SK-N-SH (cell line): ENCODE measurements at regions not wholly inside any gene's neighbourhood (a gene's known extent, or its start where the extent isn't known, plus 50 kb on each side); places are given as distances from the start of the nearest gene placed in this dataset.

Source experiments
- EP300 ChIP-seq, 2 experiments: IDR thresholded peaks; 2 replicates each; pipeline versions ENCODE4 v1.4.0 to v1.6.1; 2012; ENCODE audit warnings: borderline replicate concordance in 1 of 2, low read depth in 1 of 2, low read length in 1 of 2
- FOXM1 ChIP-seq: IDR thresholded peaks from 2 replicates; pipeline ENCODE4 v1.4.0; 2012; ENCODE audit warnings: low read depth, mild to moderate bottlenecking
- GATA2 ChIP-seq: sonication (generic); formaldehyde crosslinking; IDR thresholded peaks from 2 replicates; pipeline ENCODE4 v1.5.0; 2020; ENCODE audit warnings: mild to moderate bottlenecking, missing genetic modification reagents
- POLR2AphosphoS5 ChIP-seq: IDR thresholded peaks from 2 replicates; pipeline ENCODE4 v1.6.1; 2012; ENCODE audit warnings: low read depth, low read length
- YY1 ChIP-seq: IDR thresholded peaks from 2 replicates; pipeline ENCODE4 v1.4.0; 2012; ENCODE audit warnings: low read depth, mild to moderate bottlenecking
- ZBTB33 ChIP-seq: IDR thresholded peaks from 2 replicates; pipeline ENCODE4 v1.4.0; 2012; ENCODE audit warnings: low read depth, borderline replicate concordance
- TF ChIP-seq, protein P1 (sequence below): fragments of 200-600 bp; sonication (generic); IDR thresholded peaks from 2 replicates; pipeline ENCODE4 v1.6.1; 2017; ENCODE audit warnings: antibody characterized with exemption, mild to moderate bottlenecking, moderate library complexity
- TF ChIP-seq, protein P2 (sequence below): IDR thresholded peaks from 2 replicates; pipeline ENCODE4 v1.4.0; 2012; ENCODE audit warnings: low read depth

- TF ChIP-seq FOXM1, result no peak
- no peak for TF ChIP-seq YY1
- TF ChIP-seq, protein P1, sequence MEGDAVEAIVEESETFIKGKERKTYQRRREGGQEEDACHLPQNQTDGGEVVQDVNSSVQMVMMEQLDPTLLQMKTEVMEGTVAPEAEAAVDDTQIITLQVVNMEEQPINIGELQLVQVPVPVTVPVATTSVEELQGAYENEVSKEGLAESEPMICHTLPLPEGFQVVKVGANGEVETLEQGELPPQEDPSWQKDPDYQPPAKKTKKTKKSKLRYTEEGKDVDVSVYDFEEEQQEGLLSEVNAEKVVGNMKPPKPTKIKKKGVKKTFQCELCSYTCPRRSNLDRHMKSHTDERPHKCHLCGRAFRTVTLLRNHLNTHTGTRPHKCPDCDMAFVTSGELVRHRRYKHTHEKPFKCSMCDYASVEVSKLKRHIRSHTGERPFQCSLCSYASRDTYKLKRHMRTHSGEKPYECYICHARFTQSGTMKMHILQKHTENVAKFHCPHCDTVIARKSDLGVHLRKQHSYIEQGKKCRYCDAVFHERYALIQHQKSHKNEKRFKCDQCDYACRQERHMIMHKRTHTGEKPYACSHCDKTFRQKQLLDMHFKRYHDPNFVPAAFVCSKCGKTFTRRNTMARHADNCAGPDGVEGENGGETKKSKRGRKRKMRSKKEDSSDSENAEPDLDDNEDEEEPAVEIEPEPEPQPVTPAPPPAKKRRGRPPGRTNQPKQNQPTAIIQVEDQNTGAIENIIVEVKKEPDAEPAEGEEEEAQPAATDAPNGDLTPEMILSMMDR, result no peak
- no peak for TF ChIP-seq EP300 (IDR thresholded peaks at IDR 0.05; ENCODE audit: borderline replicate concordance in 1 of 2, low read depth in 1 of 2, low read length in 1 of 2)
- TF ChIP-seq, protein P2, sequence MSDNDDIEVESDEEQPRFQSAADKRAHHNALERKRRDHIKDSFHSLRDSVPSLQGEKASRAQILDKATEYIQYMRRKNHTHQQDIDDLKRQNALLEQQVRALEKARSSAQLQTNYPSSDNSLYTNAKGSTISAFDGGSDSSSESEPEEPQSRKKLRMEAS, result no peak
- TF ChIP-seq POLR2AphosphoS5, result no peak
- no peak for TF ChIP-seq GATA2 (CRISPR knock-in tag)
- no peak for TF ChIP-seq ZBTB33
Measured at GRCh38 chr1:238396140-238396539, 505.4 kb upstream of the ZP4 start.
